ENCODE measurements at regions not wholly inside any gene's neighbourhood (a gene's known extent, or its start where the extent isn't known, plus 50 kb on each side); places are given as distances from the start of the nearest gene placed in this dataset.

GRCh38 chr16:87075319-87075860 lies 241.8 kb downstream of the C16orf95 start:
- no peaks in the 10 kb centered on the region for H3K9me3 ChIP-seq (ENCODE audit: control insufficient read depth, insufficient read depth, low read depth, low read length)
- H3K27ac ChIP-seq (ENCODE audit: extremely low read depth, low read depth, low read length) = no peak overlapping the region
- H3K4me1 ChIP-seq (ENCODE audit: control insufficient read depth, insufficient read depth, low read length) = no peaks in the 10 kb centered on the region
- no peak overlapping the region for H3K4me3 ChIP-seq (ENCODE audit: low read depth, low read length)
- CTCF ChIA-PET = interaction anchor here (1.8 to 3.2 kb wide), 2 partner anchors 12 to 13 kb away, joined by 12 to 46 read pairs; no protein-coding TSS in a partner anchor
- H3K36me3 ChIP-seq (ENCODE audit: control insufficient read depth in 2 of 2, insufficient read depth in 1 of 2, low read length in 2 of 2) = no peaks in the 10 kb centered on the region
- TF ChIP-seq ZNF621 (tag by site-specific recombination; IDR thresholded peaks at IDR 0.05) (no peak), ZNF2 (tag by site-specific recombination; IDR thresholded peaks at IDR 0.05) (no peak), ZBTB6 (tag by site-specific recombination; IDR thresholded peaks at IDR 0.05) (no peak), FEZF1 (tag by site-specific recombination; IDR thresholded peaks at IDR 0.05) (no peak), ZNF324 (tag by site-specific recombination; IDR thresholded peaks at IDR 0.05) (no peak), ZFP41 (tag by site-specific recombination; IDR thresholded peaks at IDR 0.05; ENCODE audit: borderline replicate concordance) (no peak), PRDM6 (tag by site-specific recombination; IDR thresholded peaks at IDR 0.05) (no peak), ZNF654 (tag by site-specific recombination; IDR thresholded peaks at IDR 0.05; ENCODE audit: low read depth) (no peak), GLI2 (tag by site-specific recombination; IDR thresholded peaks at IDR 0.05; ENCODE audit: borderline replicate concordance, low read depth) (no peak), TRIM28 (IDR thresholded peaks at IDR 0.05; ENCODE audit: borderline replicate concordance, low read length) (no peak), ZNF112 (tag by site-specific recombination; IDR thresholded peaks at IDR 0.05) (no peak), ZNF433 (tag by site-specific recombination; IDR thresholded peaks at IDR 0.05; ENCODE audit: low read depth) (no peak), ZNF747 (tag by site-specific recombination; IDR thresholded peaks at IDR 0.05) (no peak)
- TF ChIP-seq, protein P1, sequence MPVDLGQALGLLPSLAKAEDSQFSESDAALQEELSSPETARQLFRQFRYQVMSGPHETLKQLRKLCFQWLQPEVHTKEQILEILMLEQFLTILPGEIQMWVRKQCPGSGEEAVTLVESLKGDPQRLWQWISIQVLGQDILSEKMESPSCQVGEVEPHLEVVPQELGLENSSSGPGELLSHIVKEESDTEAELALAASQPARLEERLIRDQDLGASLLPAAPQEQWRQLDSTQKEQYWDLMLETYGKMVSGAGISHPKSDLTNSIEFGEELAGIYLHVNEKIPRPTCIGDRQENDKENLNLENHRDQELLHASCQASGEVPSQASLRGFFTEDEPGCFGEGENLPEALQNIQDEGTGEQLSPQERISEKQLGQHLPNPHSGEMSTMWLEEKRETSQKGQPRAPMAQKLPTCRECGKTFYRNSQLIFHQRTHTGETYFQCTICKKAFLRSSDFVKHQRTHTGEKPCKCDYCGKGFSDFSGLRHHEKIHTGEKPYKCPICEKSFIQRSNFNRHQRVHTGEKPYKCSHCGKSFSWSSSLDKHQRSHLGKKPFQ (tag by site-specific recombination; IDR thresholded peaks at IDR 0.05) = no peak
- POLR2A ChIA-PET = no interaction called here

DNA sequence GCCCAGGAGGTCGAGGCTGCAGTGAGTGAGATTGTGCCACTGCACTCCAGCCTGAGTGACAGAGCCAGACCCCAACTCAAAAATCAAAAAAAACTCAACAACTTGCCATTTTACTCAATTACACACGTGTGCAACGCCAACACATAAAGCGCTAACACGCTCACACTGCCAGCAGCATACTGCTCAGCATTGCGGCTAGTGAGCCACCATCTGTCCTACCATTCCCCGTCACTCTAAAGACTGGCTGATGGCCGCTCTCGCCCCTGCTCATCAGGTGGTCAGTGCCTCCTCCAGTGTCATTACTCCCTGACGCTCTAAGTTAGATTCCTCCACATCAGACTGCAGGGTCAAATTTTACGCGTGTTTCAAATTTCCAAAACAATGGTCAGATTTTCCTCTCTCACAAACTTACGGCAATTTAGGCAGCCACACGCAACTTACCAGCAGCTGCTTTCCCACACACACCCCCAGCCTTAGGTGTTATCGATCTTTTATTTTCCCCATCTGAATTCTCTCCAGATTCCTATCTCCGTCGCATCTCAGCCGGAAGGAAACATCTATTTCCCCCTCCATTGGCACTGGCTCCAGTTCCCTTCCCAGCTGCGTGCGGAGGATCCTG lies 240.8 kb downstream of the C16orf95 start:
- Histone ChIP-seq H3K4me3 (ENCODE audit: low read depth, low read length) (no peak overlapping the region), H3K9me3 (ENCODE audit: control insufficient read depth, insufficient read depth, low read depth, low read length) (no peaks in the 10 kb centered on the region), H3K4me1 (ENCODE audit: control insufficient read depth, insufficient read depth, low read length) (no peaks in the 10 kb centered on the region), H3K27ac (ENCODE audit: extremely low read depth, low read depth, low read length) (no peak overlapping the region), H3K36me3 (ENCODE audit: control insufficient read depth in 2 of 2, insufficient read depth in 1 of 2, low read length in 2 of 2) (no peaks in the 10 kb centered on the region)
- POLR2A ChIA-PET = no interaction called here
- TF ChIP-seq HOXA7 (CRISPR knock-in tag; IDR thresholded peaks at IDR 0.05; ENCODE audit: borderline replicate concordance) (no peak), ZSCAN16 (tag by site-specific recombination; IDR thresholded peaks at IDR 0.05) (no peak), MEIS1 (CRISPR knock-in tag; IDR thresholded peaks at IDR 0.05; ENCODE audit: borderline replicate concordance) (no peak), ZNF112 (tag by site-specific recombination; IDR thresholded peaks at IDR 0.05) (no peak), ZNF169 (tag by site-specific recombination; IDR thresholded peaks at IDR 0.05) (no peak), ZNF654 (tag by site-specific recombination; IDR thresholded peaks at IDR 0.05; ENCODE audit: low read depth) (no peak), KLF16 (tag by site-specific recombination; IDR thresholded peaks at IDR 0.05) (no peak), ZNF660 (tag by site-specific recombination; IDR thresholded peaks at IDR 0.05) (no peak), ZNF302 (tag by site-specific recombination; IDR thresholded peaks at IDR 0.05; ENCODE audit: low read depth) (no peak), ZNF146 (tag by site-specific recombination; IDR thresholded peaks at IDR 0.05) (no peak), GLI4 (tag by site-specific recombination; IDR thresholded peaks at IDR 0.05) (no peak), ZNF830 (tag by site-specific recombination; IDR thresholded peaks at IDR 0.05; ENCODE audit: low read depth) (no peak), BCL11A (tag by site-specific recombination; IDR thresholded peaks at IDR 0.05; ENCODE audit: low read depth) (no peak), ZNF670 (tag by site-specific recombination; IDR thresholded peaks at IDR 0.05; ENCODE audit: low read depth) (no peak), ZNF391 (tag by site-specific recombination; IDR thresholded peaks at IDR 0.05; ENCODE audit: borderline replicate concordance, low read depth) (no peak), PRDM6 (tag by site-specific recombination; IDR thresholded peaks at IDR 0.05) (no peak), ZNF664 (tag by site-specific recombination; IDR thresholded peaks at IDR 0.05) (no peak), REPIN1 (tag by site-specific recombination; IDR thresholded peaks at IDR 0.05; ENCODE audit: low read depth) (no peak)
- CTCF ChIA-PET = interaction anchor here (0.6 to 3.2 kb wide), 14 partner anchors 8 to 512 kb away, joined by 3 to 46 read pairs (median 3); no protein-coding TSS in a partner anchor
